ENCODE measurements at regions not wholly inside any gene's neighbourhood (a gene's known extent, or its start where the extent isn't known, plus 50 kb on each side); places are given as distances from the start of the nearest gene placed in this dataset.

DNA sequence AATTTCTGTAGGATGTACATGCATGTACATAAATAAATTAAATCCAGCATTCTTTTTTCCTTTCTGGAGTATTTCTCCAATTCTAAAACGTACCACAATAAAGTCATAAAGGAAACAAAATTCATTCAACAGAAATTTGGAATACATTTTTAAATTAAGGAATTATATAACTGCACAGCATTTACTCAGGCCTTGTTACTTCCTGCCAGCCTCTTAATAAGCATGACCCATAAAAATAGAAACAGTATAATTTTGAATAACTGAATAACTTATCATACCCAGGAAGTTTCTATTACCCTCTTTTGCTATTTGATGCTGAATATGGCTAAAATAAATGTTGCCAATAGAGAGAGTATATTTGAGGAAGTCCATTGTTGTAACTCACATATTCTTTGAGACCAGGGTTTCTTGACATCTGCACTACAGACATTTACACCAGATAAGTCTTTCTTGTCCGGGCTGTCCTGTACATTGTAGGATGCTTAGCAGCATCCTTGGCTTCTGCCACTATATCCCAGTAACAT is 178.2 kb downstream of the KLF12 start:
- H3K4me3 ChIP-seq (ENCODE audit: low read depth, low read length) = no peak overlapping the region
- TF ChIP-seq, protein P1, sequence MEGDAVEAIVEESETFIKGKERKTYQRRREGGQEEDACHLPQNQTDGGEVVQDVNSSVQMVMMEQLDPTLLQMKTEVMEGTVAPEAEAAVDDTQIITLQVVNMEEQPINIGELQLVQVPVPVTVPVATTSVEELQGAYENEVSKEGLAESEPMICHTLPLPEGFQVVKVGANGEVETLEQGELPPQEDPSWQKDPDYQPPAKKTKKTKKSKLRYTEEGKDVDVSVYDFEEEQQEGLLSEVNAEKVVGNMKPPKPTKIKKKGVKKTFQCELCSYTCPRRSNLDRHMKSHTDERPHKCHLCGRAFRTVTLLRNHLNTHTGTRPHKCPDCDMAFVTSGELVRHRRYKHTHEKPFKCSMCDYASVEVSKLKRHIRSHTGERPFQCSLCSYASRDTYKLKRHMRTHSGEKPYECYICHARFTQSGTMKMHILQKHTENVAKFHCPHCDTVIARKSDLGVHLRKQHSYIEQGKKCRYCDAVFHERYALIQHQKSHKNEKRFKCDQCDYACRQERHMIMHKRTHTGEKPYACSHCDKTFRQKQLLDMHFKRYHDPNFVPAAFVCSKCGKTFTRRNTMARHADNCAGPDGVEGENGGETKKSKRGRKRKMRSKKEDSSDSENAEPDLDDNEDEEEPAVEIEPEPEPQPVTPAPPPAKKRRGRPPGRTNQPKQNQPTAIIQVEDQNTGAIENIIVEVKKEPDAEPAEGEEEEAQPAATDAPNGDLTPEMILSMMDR (IDR thresholded peaks at IDR 0.05; ENCODE audit: borderline replicate concordance, insufficient read depth, low read depth, low read length) = no peak

- H3K4me3 ChIP-seq (ENCODE audit: low read depth, low read length) = no peak overlapping the region
- TF ChIP-seq, protein P1 (IDR thresholded peaks at IDR 0.05; ENCODE audit: borderline replicate concordance, insufficient read depth, low read depth, low read length) = no peak
Observed at GRCh38 chr13:73954808-73955207, 179.4 kb downstream of the KLF12 start.

DNA sequence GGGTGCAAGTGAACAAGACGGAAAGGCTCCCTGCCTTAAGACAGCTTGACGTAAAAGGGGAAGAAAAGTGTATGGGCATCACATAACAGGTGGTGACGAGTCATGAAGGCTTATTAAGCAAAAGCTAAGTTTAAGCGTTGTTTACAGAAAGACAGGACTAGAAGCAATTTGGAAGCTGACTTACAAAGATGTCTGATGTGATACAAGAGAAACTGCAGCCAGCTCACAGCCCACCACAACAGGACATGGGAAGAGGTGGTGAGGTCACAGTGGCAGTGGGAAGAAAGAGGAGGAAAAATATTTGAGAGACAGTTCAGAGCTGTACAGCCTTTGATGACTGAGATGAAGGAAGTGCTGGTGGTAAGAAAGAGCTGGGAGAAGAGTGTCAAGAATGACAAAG is 181.6 kb downstream of the KLF12 start:
- TF ChIP-seq, protein P1 (IDR thresholded peaks at IDR 0.05; ENCODE audit: borderline replicate concordance, insufficient read depth, low read depth, low read length) = no peak
- no peak overlapping the region for H3K4me3 ChIP-seq (ENCODE audit: low read depth, low read length)

GRCh38 chr13:73948848-73949529 is 185.2 kb downstream of the KLF12 start:
- TF ChIP-seq, protein P1 (IDR thresholded peaks at IDR 0.05; ENCODE audit: borderline replicate concordance, insufficient read depth, low read depth, low read length) = no peak
- no peak overlapping the region for H3K4me3 ChIP-seq (ENCODE audit: low read depth, low read length)

- H3K4me3 ChIP-seq (ENCODE audit: low read depth, low read length) = no peak overlapping the region
- TF ChIP-seq, protein P1 (IDR thresholded peaks at IDR 0.05; ENCODE audit: borderline replicate concordance, insufficient read depth, low read depth, low read length) = no peak
Observed at GRCh38 chr13:73945871-73946270, 188.3 kb downstream of the KLF12 start.

DNA sequence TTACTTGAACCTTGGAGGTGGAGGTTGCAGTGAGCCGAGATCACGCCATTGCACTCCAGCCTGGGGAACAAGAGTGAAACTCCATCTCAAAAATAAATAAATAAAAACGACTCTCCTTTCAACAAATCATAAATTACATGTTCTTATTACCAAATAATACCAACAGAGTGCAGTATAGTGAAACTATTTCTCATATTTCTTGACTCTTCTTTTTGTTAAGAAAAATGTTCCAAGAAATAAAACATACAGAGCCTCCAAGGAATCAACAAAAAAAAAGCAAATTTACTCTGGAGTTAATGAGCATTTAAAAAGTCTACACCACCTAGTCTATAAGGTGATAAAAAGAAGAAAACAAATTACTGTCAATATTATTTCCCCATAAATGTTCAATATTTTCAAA is 188.8 kb downstream of the KLF12 start:
- TF ChIP-seq, protein P1 (IDR thresholded peaks at IDR 0.05; ENCODE audit: borderline replicate concordance, insufficient read depth, low read depth, low read length) = no peak
- H3K4me3 ChIP-seq (ENCODE audit: low read depth, low read length) = no peak overlapping the region

DNA sequence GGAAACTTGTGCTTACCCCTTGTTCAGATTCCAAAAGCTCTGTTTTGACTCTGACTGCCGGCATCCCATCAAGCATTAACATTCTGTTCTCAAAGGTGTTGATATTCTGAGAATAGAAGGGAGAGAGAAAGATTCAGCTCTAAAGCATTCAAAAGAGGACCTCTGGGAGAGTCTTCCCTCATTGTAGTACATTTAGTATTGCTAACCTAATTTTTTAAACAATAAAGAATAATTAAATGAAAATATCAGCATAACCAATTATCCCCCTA is 190.3 kb downstream of the KLF12 start:
- TF ChIP-seq, protein P1 (IDR thresholded peaks at IDR 0.05; ENCODE audit: borderline replicate concordance, insufficient read depth, low read depth, low read length) = no peak
- H3K4me3 ChIP-seq (ENCODE audit: low read depth, low read length) = no peak overlapping the region

Data from GM12875 (cell line).